Ovary (tissue), 7 donors: ENCODE measurements at regions not wholly inside any gene's neighbourhood (a gene's known extent, or its start where the extent isn't known, plus 50 kb on each side); places are given as distances from the start of the nearest gene placed in this dataset.

ENCODE experiments used
- DNase-seq, 5 donors: peaks; one replicate each; pipeline ENCODE4 v3.0.0-alpha.2; 2019 to 2020
- H3K27ac ChIP-seq, 2 donors: fragments of 200-600 bp; one replicate each; pipeline versions ENCODE4 v1.5.1 to v1.8.0; 2019 to 2022
- H3K27me3 ChIP-seq: fragments of 200-600 bp; one replicate; pipeline ENCODE4 v1.8.0; 2022
- H3K36me3 ChIP-seq: fragments of 200-600 bp; sonication (generic); one replicate; pipeline ENCODE4 v1.5.1; 2019
- H3K4me1 ChIP-seq: one replicate; pipeline ENCODE4 v1.8.1; 2013; ENCODE audit warnings: mild to moderate bottlenecking, moderate library complexity; ENCODE audit not compliant: insufficient read depth
- H3K4me3 ChIP-seq: fragments of 200-600 bp; sonication (generic); one replicate; pipeline ENCODE4 v1.5.1; 2017
- H3K9me3 ChIP-seq, 2 donors: fragments of 200-600 bp in 1 of 2; sonication (generic) in 1 of 2; one replicate each; pipeline versions ENCODE4 v1.5.1 to v1.8.1; 2013 to 2019; ENCODE audit warnings: mild to moderate bottlenecking in 1 of 2, moderate library complexity in 1 of 2
- EP300 ChIP-seq: sonication (generic); formaldehyde crosslinking; IDR thresholded peaks from one replicate; pipeline ENCODE4 v1.6.1; 2017; ENCODE audit warnings: antibody characterized with exemption
- POLR2A ChIP-seq: fragments of 450-650 bp; IDR thresholded peaks from one replicate; pipeline ENCODE4 v1.6.1; 2017; ENCODE audit warnings: antibody characterized with exemption, mild to moderate bottlenecking, moderate library complexity
- WGBS, 3 donors: extraction: QIAGEN DNeasy Blood & Tissue Kit in 1 of 3; methylation state at CpG; one replicate each; pipeline versions ENCODE4 v1.1.5 to v1.1.7; 2013 to 2017; 5-methylcytosine and 5-hydroxymethylcytosine counted together
- intact Hi-C, 4 donors: fragments of 100-400 bp; cut with DNase I; formaldehyde crosslinking; loops; one replicate each; pipeline versions ENCODE4 v1.11.0 to v1.15.1; 2022 to 2023
- TF ChIP-seq, protein P1 (sequence below), 3 donors: fragments of 450-650 bp in 2 of 3; fragments of 200-600 bp in 1 of 3; IDR thresholded peaks; one replicate each; pipeline versions ENCODE4 v1.5.1 to v1.8.0; 2016 to 2022; ENCODE audit warnings: antibody characterized with exemption in 3 of 3, mild to moderate bottlenecking in 1 of 3
- donor health status: DM: no; HTN: no; CAD: no; lungs with moderate emphysema.
- donor health status: DM: no; HTN: no; CAD: no.
- donor health status: Bipolar disorder and iron deficiency.
- donor health status: DM: no; HTN: no; CAD: no.
- donor health status: DM: yes; HTN: yes; CAD: no.

DNA sequence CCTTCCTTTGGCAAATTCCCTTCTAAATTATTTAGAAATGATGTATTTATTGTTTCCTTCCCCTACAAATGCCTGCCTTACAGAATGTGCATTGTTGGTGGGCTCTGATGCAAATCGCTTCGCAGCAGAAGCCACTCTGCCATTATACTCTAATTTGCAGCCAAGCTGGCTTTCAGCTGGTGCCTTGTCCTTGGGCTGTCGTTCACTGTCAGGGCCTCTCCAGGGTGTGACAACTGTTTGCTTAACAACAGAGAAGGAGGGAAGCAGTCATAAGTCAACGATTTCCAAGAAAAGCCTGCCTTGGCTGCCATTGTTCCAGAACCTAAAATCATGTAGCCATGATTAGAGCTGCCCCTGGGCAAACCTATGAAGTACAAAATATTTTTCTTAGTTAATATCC lies 260.1 kb upstream of the RGMB start:
- no peak for DNase-seq
- intact Hi-C loops, result no loop called here
- WGBS, 3 donors, result 55 to 65% (median 56%) methylated on average over 4 of the region's 4 CpGs
- Histone ChIP-seq H3K36me3 (no peaks in the 10 kb centered on the region), H3K27me3 (no peaks in the 10 kb centered on the region), H3K9me3 (no peaks in the 10 kb centered on the region), H3K4me3 (no peak overlapping the region), H3K27ac (no peak overlapping the region), H3K4me1 (no peaks in the 10 kb centered on the region)
- no peak for TF ChIP-seq EP300
- TF ChIP-seq, protein P1, sequence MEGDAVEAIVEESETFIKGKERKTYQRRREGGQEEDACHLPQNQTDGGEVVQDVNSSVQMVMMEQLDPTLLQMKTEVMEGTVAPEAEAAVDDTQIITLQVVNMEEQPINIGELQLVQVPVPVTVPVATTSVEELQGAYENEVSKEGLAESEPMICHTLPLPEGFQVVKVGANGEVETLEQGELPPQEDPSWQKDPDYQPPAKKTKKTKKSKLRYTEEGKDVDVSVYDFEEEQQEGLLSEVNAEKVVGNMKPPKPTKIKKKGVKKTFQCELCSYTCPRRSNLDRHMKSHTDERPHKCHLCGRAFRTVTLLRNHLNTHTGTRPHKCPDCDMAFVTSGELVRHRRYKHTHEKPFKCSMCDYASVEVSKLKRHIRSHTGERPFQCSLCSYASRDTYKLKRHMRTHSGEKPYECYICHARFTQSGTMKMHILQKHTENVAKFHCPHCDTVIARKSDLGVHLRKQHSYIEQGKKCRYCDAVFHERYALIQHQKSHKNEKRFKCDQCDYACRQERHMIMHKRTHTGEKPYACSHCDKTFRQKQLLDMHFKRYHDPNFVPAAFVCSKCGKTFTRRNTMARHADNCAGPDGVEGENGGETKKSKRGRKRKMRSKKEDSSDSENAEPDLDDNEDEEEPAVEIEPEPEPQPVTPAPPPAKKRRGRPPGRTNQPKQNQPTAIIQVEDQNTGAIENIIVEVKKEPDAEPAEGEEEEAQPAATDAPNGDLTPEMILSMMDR (IDR thresholded peaks at IDR 0.05), result no peak
- TF ChIP-seq POLR2A, result no peak

DNA sequence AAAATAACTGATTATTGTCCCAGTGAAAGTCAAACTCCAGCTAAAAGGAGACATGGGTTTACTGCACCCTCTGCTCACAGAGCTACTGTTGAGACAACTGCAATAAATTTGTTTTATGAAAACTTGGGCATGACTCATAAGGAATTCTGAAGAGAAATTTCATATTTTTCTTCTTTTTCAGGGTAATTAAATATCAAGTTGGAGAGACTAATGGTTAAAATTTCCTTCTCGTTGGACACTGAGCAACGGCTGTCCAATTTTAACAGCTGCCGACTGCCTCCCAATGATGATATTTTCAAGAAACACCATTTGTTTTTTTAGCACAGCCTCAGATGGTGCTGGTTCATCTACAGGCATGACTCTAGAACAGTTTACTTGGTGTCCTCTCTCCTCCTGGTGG lies 259.2 kb upstream of the RGMB start:
- Histone ChIP-seq H3K4me3 (no peak overlapping the region), H3K4me1 (no peaks in the 10 kb centered on the region), H3K36me3 (no peaks in the 10 kb centered on the region), H3K9me3 (no peaks in the 10 kb centered on the region), H3K27ac (no peak overlapping the region), H3K27me3 (no peaks in the 10 kb centered on the region)
- no peak for DNase-seq
- intact Hi-C loops, result no loop called here
- TF ChIP-seq, protein P1 (IDR thresholded peaks at IDR 0.05), result no peak
- TF ChIP-seq POLR2A (no peak), EP300 (no peak)
- 7 to 25% (median 8%) methylated on average over 3 of the region's 3 CpGs for WGBS, 3 donors

DNA sequence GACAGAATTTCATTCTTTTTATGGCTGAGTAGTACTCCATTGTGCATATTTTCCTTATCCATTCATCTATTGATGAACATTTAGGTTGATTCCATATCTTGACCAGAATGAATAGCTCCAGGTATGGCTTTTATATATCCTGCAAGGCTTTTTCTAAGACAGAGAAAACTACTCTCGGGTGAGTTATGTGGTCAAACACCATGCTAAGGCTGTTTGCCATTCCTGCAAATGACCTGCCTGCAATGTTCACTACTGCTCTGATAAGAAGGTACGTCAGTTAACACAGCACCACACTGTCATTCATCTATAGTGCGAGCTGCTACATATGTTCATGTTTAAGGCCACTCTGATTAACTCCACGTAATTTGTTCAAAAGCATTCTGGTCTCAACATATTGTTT lies 256.8 kb upstream of the RGMB start:
- intact Hi-C loops, result no loop called here
- no peak overlapping the region for H3K4me3 ChIP-seq
- H3K36me3 ChIP-seq, result no peaks in the 10 kb centered on the region
- H3K9me3 ChIP-seq, result no peaks in the 10 kb centered on the region
- H3K27ac ChIP-seq, result no peak overlapping the region
- 83 to 91% (median 89%) methylated on average over 4 of the region's 4 CpGs for WGBS, 3 donors
- no peaks in the 10 kb centered on the region for H3K27me3 ChIP-seq
- TF ChIP-seq POLR2A (no peak), EP300 (no peak)
- TF ChIP-seq, protein P1 (IDR thresholded peaks at IDR 0.05), result no peak
- DNase-seq, result no peak
- H3K4me1 ChIP-seq, result no peaks in the 10 kb centered on the region

DNA sequence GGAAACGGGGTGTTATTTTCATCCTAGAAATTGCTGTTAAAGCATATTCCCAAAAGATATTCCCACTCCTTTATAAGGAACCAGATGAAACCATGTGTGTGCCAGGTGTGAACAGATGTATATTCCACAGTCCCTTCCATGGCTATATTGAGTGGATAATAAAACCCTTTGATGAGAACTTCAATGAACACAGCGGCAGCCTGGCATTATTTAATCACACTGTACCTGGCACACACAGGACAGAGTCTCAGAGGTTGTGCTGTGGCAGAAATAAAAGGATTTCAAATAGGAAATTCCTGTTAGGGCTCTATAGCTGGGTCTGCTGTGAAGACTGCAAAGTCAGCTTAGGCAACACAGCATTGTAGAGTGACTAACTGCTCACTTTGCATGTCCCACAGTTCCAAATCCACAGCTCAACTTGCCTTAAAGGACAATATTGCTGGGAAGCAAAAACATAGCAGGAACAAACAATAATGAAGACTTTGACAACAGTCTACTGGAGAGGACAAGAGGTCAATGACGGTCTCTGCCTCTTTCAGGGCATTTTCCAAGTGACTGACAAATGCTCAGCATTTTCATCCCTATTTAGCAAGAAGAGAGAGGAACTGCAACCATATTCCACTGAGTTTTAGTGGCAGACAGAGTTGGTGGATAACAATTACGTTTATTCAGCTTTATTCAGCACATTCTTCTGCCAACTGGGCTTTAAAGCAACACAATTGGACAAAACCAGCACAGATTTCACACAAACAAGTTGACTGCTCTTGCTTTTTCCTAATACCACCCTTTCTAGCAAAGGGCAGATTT lies 255.7 kb upstream of the RGMB start:
- TF ChIP-seq EP300 (no peak), POLR2A (no peak)
- TF ChIP-seq, protein P1 (IDR thresholded peaks at IDR 0.05), result no peak
- H3K4me1 ChIP-seq, result no peaks in the 10 kb centered on the region

More for the DNA sequence above, 255.7 kb upstream of the RGMB start:
- no peaks in the 10 kb centered on the region for H3K27me3 ChIP-seq
- no peak overlapping the region for H3K27ac ChIP-seq
- no peak for DNase-seq
- no peaks in the 10 kb centered on the region for H3K36me3 ChIP-seq
- 51 to 68% (median 54%) methylated on average over 4 of the region's 4 CpGs for WGBS, 3 donors
- intact Hi-C loops, result no loop called here
- H3K9me3 ChIP-seq, result no peaks in the 10 kb centered on the region
- H3K4me3 ChIP-seq, result no peak overlapping the region
